Endothelial cell of umbilical vein (primary cell): ENCODE measurements at regions not wholly inside any gene's neighbourhood (a gene's known extent, or its start where the extent isn't known, plus 50 kb on each side); places are given as distances from the start of the nearest gene placed in this dataset.

ENCODE experiments used
- BruUV-seq: library from RNA; stranded (reverse); fragments of 400-500 nt; replicated peaks from 2 replicates; lab custom pipeline; 2021; lab: Mats Ljungman, UMichigan
- CTCF ChIA-PET: fragments of 300-600, 350-600 bp; sonication (Branson Sonifier 250); formaldehyde crosslinking; loops from one replicate; lab custom pipeline; 2021; ENCODE audit warnings: antibody characterized with exemption, inconsistent platforms; lab: Charles Lee
- POLR2A ChIA-PET: fragments of 300-600, 350-600 bp; sonication (Branson Sonifier 250); formaldehyde crosslinking; loops from one replicate; lab custom pipeline; 2021; ENCODE audit warnings: antibody characterized with exemption, inconsistent platforms; lab: Charles Lee
- DNase-seq: peaks from one replicate; pipeline ENCODE4 v3.0.0-alpha.2; 2011; ENCODE audit warnings: low read depth, low spot score
- FAIRE-seq: peaks from 2 replicates; lab custom pipeline; 2011; peaks lifted over from hg19 to GRCh38; lab: Jason Lieb, UNC
- H2AFZ ChIP-seq: 2 replicates; pipeline ENCODE4 v1.6.0; 2012; ENCODE audit warnings: low read depth, low read length, control low read depth, inconsistent platforms
- H3K27ac ChIP-seq: 2 replicates; pipeline ENCODE4 v1.5.1; 2011; ENCODE audit warnings: low read depth, mild to moderate bottlenecking, control low read depth, low read length, moderate library complexity; ENCODE audit not compliant: insufficient read depth
- H3K27me3 ChIP-seq, 2 experiments: 2 replicates each; pipeline versions ENCODE4 v1.6.0 to v1.6.1; 2011; ENCODE audit warnings: low read length in 2 of 2, mixed read lengths in 1 of 2; ENCODE audit not compliant: control insufficient read depth in 2 of 2, insufficient read depth in 2 of 2
- H3K36me3 ChIP-seq, 2 experiments: 2 replicates in 1 of 2; 3 replicates in 1 of 2; pipeline ENCODE4 v1.5.1; 2011; ENCODE audit warnings: low read length in 2 of 2, mild to moderate bottlenecking in 1 of 2, moderate library complexity in 1 of 2; ENCODE audit not compliant: control insufficient read depth in 2 of 2, insufficient read depth in 2 of 2; ENCODE audit errors: extremely low read depth in 1 of 2
- H3K4me1 ChIP-seq: 3 replicates; pipeline ENCODE4 v1.5.1; 2011; ENCODE audit warnings: mild to moderate bottlenecking, low read length; ENCODE audit not compliant: control insufficient read depth, insufficient read depth; ENCODE audit errors: extremely low read depth
- H3K4me2 ChIP-seq: 2 replicates; pipeline ENCODE4 v1.6.1; 2011; ENCODE audit warnings: low read length, control low read depth, mixed read lengths; ENCODE audit not compliant: insufficient read depth
- H3K4me3 ChIP-seq, 3 experiments: fragments of 200-600 bp in 1 of 3; sonication (generic), shearing (Covaris generic) in 1 of 3; replicated peaks in 1 of 3; 2 replicates each; pipeline ENCODE4 v1.5.1; 2011 to 2016; ENCODE audit warnings: control low read depth in 3 of 3, low read length in 3 of 3, mild to moderate bottlenecking in 2 of 3, inconsistent platforms in 1 of 3, low read depth in 1 of 3, moderate library complexity in 1 of 3; ENCODE audit not compliant: insufficient read depth in 1 of 3
- H3K79me2 ChIP-seq: 2 replicates; pipeline ENCODE4 v1.6.0; 2012; ENCODE audit warnings: low read length, inconsistent platforms; ENCODE audit not compliant: control insufficient read depth, insufficient read depth
- H3K9ac ChIP-seq: replicated peaks from 2 replicates; pipeline ENCODE3; 2011; ENCODE audit warnings: low read length, control low read depth; ENCODE audit not compliant: insufficient read depth; ENCODE audit errors: extremely low read depth
- H3K9me1 ChIP-seq: replicated peaks from 3 replicates; pipeline ENCODE4 v1.6.0; 2011; ENCODE audit warnings: mild to moderate bottlenecking, low read length; ENCODE audit not compliant: control insufficient read depth, insufficient read depth; ENCODE audit errors: extremely low read depth
- H3K9me3 ChIP-seq: replicated peaks from 2 replicates; pipeline ENCODE4 v1.5.1; 2012; ENCODE audit warnings: low read length, inconsistent platforms; ENCODE audit not compliant: control insufficient read depth, insufficient read depth
- H4K20me1 ChIP-seq: replicated peaks from 2 replicates; pipeline ENCODE3; 2011; ENCODE audit warnings: mild to moderate bottlenecking, low read length; ENCODE audit not compliant: control insufficient read depth, insufficient read depth; ENCODE audit errors: extremely low read depth
- CTCF ChIP-seq, 2 donors: IDR thresholded peaks; 1 replicate in 1 of 2; 2 replicates in 1 of 2; pipeline ENCODE4 v1.5.1; 2011; ENCODE audit warnings: low read length in 2 of 2, mild to moderate bottlenecking in 2 of 2, moderate library complexity in 2 of 2, control low read depth in 1 of 2, inconsistent platforms in 1 of 2, low read depth in 1 of 2; ENCODE audit not compliant: insufficient read depth in 1 of 2; ENCODE audit errors: extremely low read depth in 1 of 2
- EZH2 ChIP-seq: IDR thresholded peaks from 2 replicates; pipeline ENCODE4 v1.6.1; 2012; ENCODE audit warnings: borderline replicate concordance, low read depth, mild to moderate bottlenecking, moderate library complexity, low read length, inconsistent platforms; ENCODE audit not compliant: severe bottlenecking
- FOS ChIP-seq: IDR thresholded peaks from 2 replicates; pipeline ENCODE4 v1.6.1; 2011; ENCODE audit warnings: mild to moderate bottlenecking, low read length, moderate library complexity, borderline replicate concordance; ENCODE audit not compliant: insufficient read depth
- GATA2 ChIP-seq: IDR thresholded peaks from 2 replicates; pipeline ENCODE4 v1.7.0; 2011; ENCODE audit warnings: low read depth, mild to moderate bottlenecking, moderate library complexity, mixed read lengths, low read length; ENCODE audit not compliant: insufficient read length, insufficient read depth
- JUN ChIP-seq: IDR thresholded peaks from 2 replicates; pipeline ENCODE4 v1.6.1; 2011; ENCODE audit warnings: borderline replicate concordance, low read depth; ENCODE audit not compliant: insufficient read length, insufficient read depth
- MAX ChIP-seq: IDR thresholded peaks from 2 replicates; pipeline ENCODE4 v1.6.1; 2011; ENCODE audit not compliant: insufficient read depth, insufficient read length
- MYC ChIP-seq: IDR thresholded peaks from one replicate; pipeline ENCODE4 v1.6.1; 2011; ENCODE audit warnings: mild to moderate bottlenecking, low read depth, low read length
- POLR2A ChIP-seq: IDR thresholded peaks from 2 replicates; pipeline ENCODE4 v1.6.1; 2012; ENCODE audit warnings: low read depth, mild to moderate bottlenecking, control low read depth, low read length
- POLR2AphosphoS5 ChIP-seq: IDR thresholded peaks from 2 replicates; pipeline ENCODE4 v1.6.1; 2012; ENCODE audit warnings: low read depth, mild to moderate bottlenecking, control low read depth, low read length, moderate library complexity; ENCODE audit not compliant: insufficient read depth
- dilution Hi-C: fragments of 300-500 bp; cut with MboI; formaldehyde crosslinking; loops from one replicate; pipeline ENCODE4 v1.15.0; 2019; ENCODE audit warnings: low sequenced_read_pairs; ENCODE audit not compliant: extremely low pct_ligation_motif_present
- intact Hi-C: fragments of 100-400 bp; cut with micrococcal nuclease; formaldehyde crosslinking; loops from one replicate; pipeline ENCODE4 v1.10.0; 2022

- Histone ChIP-seq H3K9ac (no peak overlapping the region), H3K9me3 (peaks cover 2% of the 10 kb centered on the region), H3K4me3 (no peak overlapping the region), H3K27me3 (no peaks in the 10 kb centered on the region), H3K36me3 (no peaks in the 10 kb centered on the region), H4K20me1 (no peaks in the 10 kb centered on the region), H3K27ac (no peak overlapping the region), H3K79me2 (no peaks in the 10 kb centered on the region), H3K4me1 (no peaks in the 10 kb centered on the region), H3K9me1 (no peaks in the 10 kb centered on the region), H3K4me2 (no peak overlapping the region), H2AFZ (no peak overlapping the region)
- FAIRE-seq: no peak
- DNase-seq: no peak
- intact Hi-C loops: no loop called here
- TF ChIP-seq MYC: no peak
- TF ChIP-seq POLR2A: no peak
- no peak for TF ChIP-seq POLR2AphosphoS5
- no peak for TF ChIP-seq CTCF (IDR thresholded peaks at IDR 0.05; ENCODE audit: extremely low read depth in 1 of 2, insufficient read depth in 1 of 2, low read depth in 1 of 2, low read length in 2 of 2)
- BruUV-seq: no TSS peak
- ChIA-PET CTCF (no interaction called here), POLR2A (no interaction called here)
- dilution Hi-C loops: no loop called here
Measured at GRCh38 chr2:122980671-122981070, 1044.4 kb upstream of the CNTNAP5 start.

GRCh38 chr2:122982936-122983335 lies 1042.2 kb upstream of the CNTNAP5 start:
- Histone ChIP-seq H2AFZ (no peak overlapping the region), H3K4me2 (no peak overlapping the region), H3K9me1 (no peaks in the 10 kb centered on the region), H4K20me1 (no peaks in the 10 kb centered on the region), H3K4me1 (no peaks in the 10 kb centered on the region), H3K27ac (no peak overlapping the region), H3K27me3 (no peaks in the 10 kb centered on the region), H3K4me3 (no peak overlapping the region), H3K79me2 (no peaks in the 10 kb centered on the region), H3K9me3 (peaks cover 2% of the 10 kb centered on the region), H3K9ac (no peak overlapping the region), H3K36me3 (no peaks in the 10 kb centered on the region)
- no TSS peak for BruUV-seq
- POLR2A ChIA-PET: no interaction called here
- dilution Hi-C loops: no loop called here
- FAIRE-seq (no peak), DNase-seq (no peak)
- CTCF ChIA-PET: no interaction called here
- no peak for TF ChIP-seq MAX
- no peak for TF ChIP-seq GATA2
- TF ChIP-seq EZH2: no peak
- no peak for TF ChIP-seq POLR2AphosphoS5
- TF ChIP-seq POLR2A: no peak
- TF ChIP-seq CTCF (IDR thresholded peaks at IDR 0.05; ENCODE audit: extremely low read depth in 1 of 2, insufficient read depth in 1 of 2, low read depth in 1 of 2, low read length in 2 of 2): no peak
- TF ChIP-seq MYC: no peak
- TF ChIP-seq JUN: no peak
- TF ChIP-seq FOS: no peak
- intact Hi-C loops: no loop called here
